Smooth muscle cell (in vitro differentiated cells): ENCODE measurements at regions not wholly inside any gene's neighbourhood (a gene's known extent, or its start where the extent isn't known, plus 50 kb on each side); places are given as distances from the start of the nearest gene placed in this dataset. TPM values are rescaled to one million over a fixed set of nuclear protein-coding genes. Genes with fewer than 3 reads are reported as not detected.

Experiments
- DNase-seq: peaks from one replicate; lab custom pipeline; 2025; ENCODE audit not compliant: unreplicated experiment; lab: John Stamatoyannopoulos, UW
- H2AFZ ChIP-seq: fragments of 200-600 bp; sonication (generic); 2 replicates; pipeline ENCODE4 v1.6.0; 2016; ENCODE audit warnings: antibody characterized with exemption, low read depth, mild to moderate bottlenecking
- H3F3A ChIP-seq: fragments of 200-600 bp; sonication (generic); 2 replicates; pipeline ENCODE4 v1.6.0; 2017; ENCODE audit warnings: antibody characterized with exemption, low read depth
- H3K27ac ChIP-seq: fragments of 200-600 bp; sonication (generic); 2 replicates; pipeline ENCODE4 v1.5.1; 2016; ENCODE audit warnings: low read depth, mild to moderate bottlenecking
- H3K27me3 ChIP-seq: fragments of 200-600 bp; sonication (generic); 2 replicates; pipeline ENCODE4 v1.6.1; 2016; ENCODE audit warnings: low read depth, mild to moderate bottlenecking
- H3K36me3 ChIP-seq: fragments of 200-600 bp; sonication (generic); 2 replicates; pipeline ENCODE4 v1.5.1; 2016; ENCODE audit warnings: low read depth
- H3K4me1 ChIP-seq: fragments of 200-600 bp; sonication (generic); 2 replicates; pipeline ENCODE4 v1.5.1; 2016; ENCODE audit warnings: low read depth
- H3K4me2 ChIP-seq: fragments of 200-600 bp; sonication (generic); 2 replicates; pipeline ENCODE4 v1.6.0; 2016; ENCODE audit warnings: mild to moderate bottlenecking
- H3K4me3 ChIP-seq: fragments of 200-600 bp; sonication (generic); 2 replicates; pipeline ENCODE4 v1.5.1; 2016; ENCODE audit warnings: mild to moderate bottlenecking
- H3K79me2 ChIP-seq: fragments of 200-600 bp; sonication (generic); 2 replicates; pipeline ENCODE4 v1.6.0; 2016; ENCODE audit warnings: low read depth, mild to moderate bottlenecking
- H3K9ac ChIP-seq: fragments of 200-600 bp; sonication (generic); 2 replicates; pipeline ENCODE4 v1.6.0; 2016; ENCODE audit warnings: low read depth
- H3K9me3 ChIP-seq: fragments of 200-600 bp; sonication (generic); replicated peaks from 2 replicates; pipeline ENCODE4 v1.5.1; 2016; ENCODE audit warnings: low read depth
- H4K20me1 ChIP-seq: fragments of 200-600 bp; sonication (generic); 2 replicates; pipeline ENCODE4 v1.6.0; 2016; ENCODE audit warnings: low read depth
- WGBS: methylation state at CpG from one replicate; pipeline ENCODE4 v1.1.7; 2016; ENCODE audit warnings: low lambda C conversion rate; 5-methylcytosine and 5-hydroxymethylcytosine counted together
- microRNA counts: library from miRNA; unstranded; fragments of <30 nt; microRNA quantifications from one replicate; lab custom pipeline; 2016
- microRNA-seq: library from miRNA; unstranded; fragments of <30 nt; microRNA quantifications from one replicate; pipeline ENCODE4, GENCODE V29; 2016; ENCODE audit warnings: borderline number of aligned reads
- small RNA-seq: library from RNA; depleted of rRNA; stranded (forward); fragments of <200 nt; gene quantifications from one replicate; pipeline ENCODE3, GENCODE V24; 2014
- TF ChIP-seq, protein P1 (sequence below): fragments of 200-600 bp; sonication (generic); IDR thresholded peaks from 2 replicates; pipeline ENCODE4 v1.5.1; 2017; ENCODE audit warnings: borderline replicate concordance, mild to moderate bottlenecking, antibody characterized with exemption; ENCODE audit not compliant: insufficient read depth, poor library complexity, severe bottlenecking

DNA sequence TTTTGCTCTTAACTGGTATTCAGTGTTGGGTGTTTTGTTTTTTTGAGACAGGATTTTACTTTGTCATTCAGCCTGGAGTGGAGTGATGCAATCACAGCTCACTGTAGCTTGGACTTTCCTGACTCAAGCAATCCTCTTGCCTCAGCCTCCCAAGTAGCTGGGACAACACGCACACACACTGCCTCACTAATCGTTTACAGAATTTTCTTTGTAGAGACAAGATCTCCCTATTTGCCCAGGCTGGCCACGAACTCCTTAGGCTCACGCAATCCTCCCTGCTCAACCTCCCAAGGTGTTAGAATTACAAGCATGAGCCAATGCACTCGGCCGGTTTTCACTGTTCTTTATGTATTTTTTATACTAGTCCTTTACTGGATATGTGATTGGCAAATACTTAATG, 51.0 kb upstream of the IGLL5 start:
- Histone ChIP-seq H2AFZ (no peak overlapping the region), H4K20me1 (no peaks in the 10 kb centered on the region), H3K4me1 (no peaks in the 10 kb centered on the region), H3K4me2 (no peak overlapping the region), H3K27me3 (peaks cover 43% of the 10 kb centered on the region), H3K27ac (no peak overlapping the region), H3K4me3 (no peak overlapping the region), H3F3A (no peaks in the 10 kb centered on the region), H3K9me3 (no peaks in the 10 kb centered on the region), H3K79me2 (no peaks in the 10 kb centered on the region), H3K36me3 (no peaks in the 10 kb centered on the region), H3K9ac (no peak overlapping the region)
- WGBS = 60% methylated on average over 6 of the region's 6 CpGs
- TF ChIP-seq, protein P1, sequence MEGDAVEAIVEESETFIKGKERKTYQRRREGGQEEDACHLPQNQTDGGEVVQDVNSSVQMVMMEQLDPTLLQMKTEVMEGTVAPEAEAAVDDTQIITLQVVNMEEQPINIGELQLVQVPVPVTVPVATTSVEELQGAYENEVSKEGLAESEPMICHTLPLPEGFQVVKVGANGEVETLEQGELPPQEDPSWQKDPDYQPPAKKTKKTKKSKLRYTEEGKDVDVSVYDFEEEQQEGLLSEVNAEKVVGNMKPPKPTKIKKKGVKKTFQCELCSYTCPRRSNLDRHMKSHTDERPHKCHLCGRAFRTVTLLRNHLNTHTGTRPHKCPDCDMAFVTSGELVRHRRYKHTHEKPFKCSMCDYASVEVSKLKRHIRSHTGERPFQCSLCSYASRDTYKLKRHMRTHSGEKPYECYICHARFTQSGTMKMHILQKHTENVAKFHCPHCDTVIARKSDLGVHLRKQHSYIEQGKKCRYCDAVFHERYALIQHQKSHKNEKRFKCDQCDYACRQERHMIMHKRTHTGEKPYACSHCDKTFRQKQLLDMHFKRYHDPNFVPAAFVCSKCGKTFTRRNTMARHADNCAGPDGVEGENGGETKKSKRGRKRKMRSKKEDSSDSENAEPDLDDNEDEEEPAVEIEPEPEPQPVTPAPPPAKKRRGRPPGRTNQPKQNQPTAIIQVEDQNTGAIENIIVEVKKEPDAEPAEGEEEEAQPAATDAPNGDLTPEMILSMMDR = no peak
- DNase-seq = no peak

MicroRNAs in the stretch of these regions (microRNA counts, 767-probe panel; counts per million panel counts)
- microRNA hsa-miR-650 (lab: Ali Mortazavi, UCI) = 183 counts per million

Small RNA genes lying in the stretch of these regions (microRNA-seq; reads per million reads assigned to microRNA genes)
- not detected for gene MIR650

Small RNA genes lying in the stretch of these regions (small RNA-seq; reads per million reads assigned to genes)
- gene AC244157.1 = not detected
- gene AC245028.1 = not detected
- gene AC245028.2 = not detected
- not detected for gene AC245028.3
- not detected for gene IGLV3-13
- gene IGLV3-15 = not detected
- gene IGLV3-17 = not detected
- not detected for gene IGLVI-20
- not detected for gene IGLVVI-22-1
